Activated CD4-positive, alpha-beta T cell treated with anti-CD3 and anti-CD28 coated beads for 24 hours (primary cell): ENCODE measurements at regions not wholly inside any gene's neighbourhood (a gene's known extent, or its start where the extent isn't known, plus 50 kb on each side); places are given as distances from the start of the nearest gene placed in this dataset.

Experiments used
- DNase-seq, 2 donors: peaks; one replicate each; pipeline ENCODE4 v3.0.0-alpha.2; 2020; ENCODE audit warnings: low read depth in 2 of 2

- no peak for DNase-seq
These were observed 223.0 kb downstream of the BTG1 start for GRCh38 chr12:91922674-91923073.

GRCh38 chr12:91922139-91922538, 223.5 kb downstream of the BTG1 start:
- no peak for DNase-seq

GRCh38 chr12:91921555-91921954, 224.1 kb downstream of the BTG1 start:
- DNase-seq, result no peak

DNA sequence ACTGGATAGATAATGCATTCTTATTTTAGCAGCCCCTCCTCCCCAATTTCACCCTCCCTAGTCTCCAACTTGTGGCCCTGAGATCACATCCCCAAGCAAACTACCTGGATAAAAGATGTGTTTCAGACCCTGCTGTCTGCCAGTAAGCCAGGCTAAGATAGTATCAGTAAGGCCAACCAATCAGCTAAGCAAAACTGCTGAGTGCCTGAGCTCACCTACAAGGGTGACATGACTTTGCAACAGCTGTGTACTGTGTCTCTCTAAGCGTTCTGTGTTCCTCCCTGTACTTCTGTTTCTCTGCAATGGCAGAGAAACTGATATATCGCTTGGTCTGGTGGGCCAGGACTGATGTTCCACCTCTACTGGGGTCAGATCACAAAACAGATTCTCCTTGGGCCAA, 224.9 kb downstream of the BTG1 start:
- no peak for DNase-seq

- no peak for DNase-seq
These were observed 225.4 kb downstream of the BTG1 start for GRCh38 chr12:91920276-91920675.

DNA sequence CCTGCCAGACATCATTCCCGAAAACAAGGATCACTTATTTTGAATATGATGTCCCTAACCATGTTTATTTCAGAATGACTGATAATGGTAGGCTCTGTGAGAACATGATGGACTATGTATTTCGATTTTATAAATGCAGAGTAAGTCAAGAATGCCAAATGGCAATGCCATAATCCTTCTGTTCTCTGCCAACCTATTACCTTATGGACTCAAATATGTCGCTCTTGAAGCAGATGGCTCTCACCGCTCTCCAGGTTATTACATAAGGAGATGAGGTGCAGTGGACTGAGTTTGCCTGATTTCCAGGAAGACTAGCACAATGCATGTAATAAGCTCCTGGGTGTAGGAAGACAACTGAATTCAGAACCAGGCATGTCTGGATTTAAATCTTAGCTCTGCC, 227.2 kb downstream of the BTG1 start:
- DNase-seq, result no peak

GRCh38 chr12:91914701-91915100, 230.9 kb downstream of the BTG1 start:
- DNase-seq, result no peak

DNA sequence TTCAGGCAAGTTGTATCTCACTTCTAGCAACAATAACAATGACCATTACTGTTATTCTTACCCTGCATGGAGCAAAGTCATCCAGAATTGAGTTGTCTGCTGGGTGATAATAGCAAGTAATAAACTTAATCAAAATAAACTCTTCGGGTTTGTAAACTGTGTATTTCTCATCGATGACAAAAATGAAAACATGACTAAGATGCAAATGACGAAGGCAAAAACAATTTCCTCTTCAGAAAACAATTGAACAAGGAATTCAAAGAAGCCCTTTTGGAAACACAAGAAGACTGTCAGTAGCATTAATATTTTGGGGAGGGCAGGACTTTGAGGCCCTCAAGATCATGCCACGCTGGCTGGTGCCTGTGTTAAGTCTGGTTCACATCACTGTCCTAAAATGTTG, 232.0 kb downstream of the BTG1 start:
- no peak for DNase-seq

DNA sequence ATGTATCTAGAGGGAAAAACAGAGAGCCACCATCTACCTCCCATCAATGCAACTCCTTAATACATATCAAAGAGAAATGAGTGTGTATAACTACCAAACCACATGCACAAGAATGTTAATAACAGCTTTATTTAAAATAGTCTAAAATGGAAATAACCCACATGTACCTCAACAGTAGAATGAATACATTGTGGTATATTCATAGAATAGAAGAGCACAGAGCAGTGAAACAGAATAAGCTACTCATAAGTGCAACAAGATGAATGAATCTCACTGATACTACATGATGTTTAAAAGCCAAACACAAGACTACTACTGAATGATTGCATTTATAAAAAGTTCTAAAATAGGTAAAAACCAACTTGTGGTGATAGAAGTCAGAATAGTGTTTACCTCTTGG, 232.5 kb downstream of the BTG1 start:
- DNase-seq, result no peak

DNA sequence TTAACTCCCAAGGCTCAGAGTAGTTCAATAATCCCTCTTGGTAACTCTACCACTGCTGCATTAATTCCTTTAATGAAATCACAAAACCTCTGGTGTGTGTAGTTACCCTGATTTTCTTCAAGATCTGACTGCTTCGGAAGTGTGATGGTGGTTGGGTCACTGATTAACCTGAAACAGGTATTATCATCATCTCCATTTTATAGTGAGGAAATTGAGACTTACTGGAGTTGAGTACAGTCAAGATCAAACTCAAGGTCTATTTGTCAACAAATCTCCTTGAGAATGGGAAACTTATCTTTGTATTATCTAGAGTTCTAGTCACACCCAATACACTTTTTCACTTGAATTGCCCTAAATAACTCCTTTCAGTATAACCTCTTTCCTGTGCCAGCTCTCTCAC, 233.5 kb downstream of the BTG1 start:
- DNase-seq, result no peak

- DNase-seq, result no peak
These were observed 234.7 kb downstream of the BTG1 start for GRCh38 chr12:91910871-91911388.

DNA sequence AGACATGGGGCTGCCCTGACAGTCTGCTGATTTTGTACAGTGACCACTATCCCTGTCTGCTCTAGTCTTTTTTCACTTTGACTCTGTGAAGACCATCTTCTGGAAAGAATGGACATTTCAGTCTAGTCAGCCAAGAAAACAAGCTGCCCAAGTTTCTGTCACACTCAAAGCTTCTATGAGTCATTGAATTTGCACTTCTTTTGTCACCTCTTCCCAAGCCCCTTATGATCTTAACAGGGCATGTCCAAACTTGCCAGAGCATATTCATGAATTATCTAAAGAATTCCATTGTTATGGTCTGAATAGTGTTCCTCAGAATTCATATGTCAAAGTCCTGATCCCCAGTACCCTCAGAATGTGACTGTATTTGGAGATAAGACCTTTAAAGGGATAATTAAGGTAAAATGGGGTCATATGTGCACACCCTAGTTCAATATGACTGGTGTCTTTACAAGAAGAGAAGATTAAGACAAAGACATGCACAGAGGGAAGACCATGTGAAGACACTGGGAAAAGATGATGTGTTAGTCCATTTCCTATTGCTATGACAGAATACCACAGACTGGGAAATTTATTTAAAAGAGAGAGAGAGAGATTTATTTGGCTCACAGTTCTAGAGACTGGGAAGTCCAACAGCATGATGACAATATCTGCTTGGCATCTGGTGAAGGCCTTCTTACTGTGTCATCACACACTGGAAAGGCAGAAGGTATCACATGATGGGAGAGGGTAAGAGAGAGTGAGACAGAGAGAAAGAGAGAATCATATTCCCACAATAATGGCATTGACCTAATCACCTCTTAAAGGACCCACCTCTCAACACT, 242.6 kb downstream of the BTG1 start:
- DNase-seq, result no peak

DNA sequence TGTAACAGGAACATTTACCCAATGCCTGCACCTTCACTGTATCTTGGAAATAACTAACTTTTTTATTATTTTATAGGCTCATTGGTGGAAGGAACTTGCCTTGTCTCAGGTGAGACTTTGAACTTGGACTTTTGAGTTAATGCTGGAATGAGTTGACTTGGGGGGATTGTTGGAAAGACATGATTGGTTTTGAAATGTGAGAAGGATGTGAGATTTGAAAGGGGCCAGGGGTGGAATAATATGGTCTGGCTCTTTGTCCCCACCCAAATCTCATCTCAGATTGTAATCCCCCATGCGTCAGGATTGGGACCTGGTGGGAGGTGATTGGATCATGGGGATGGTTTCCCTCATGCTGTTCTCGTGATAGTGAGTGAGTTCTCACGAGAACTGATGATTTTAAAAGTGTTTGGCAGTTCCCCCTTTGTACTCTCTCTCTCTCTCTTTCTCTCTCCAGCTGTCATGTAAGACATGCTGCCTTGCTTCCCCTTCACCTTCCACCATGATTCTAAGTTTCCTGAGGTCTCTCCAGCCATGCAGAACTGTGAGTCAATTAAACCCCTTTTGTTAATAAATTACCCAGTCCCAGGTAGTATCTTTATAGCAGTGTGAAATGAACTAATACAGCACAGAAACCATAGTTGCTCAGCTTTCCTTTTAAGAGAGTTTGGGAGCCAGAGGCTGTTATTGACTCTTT, 244.1 kb downstream of the BTG1 start:
- DNase-seq, result no peak

GRCh38 chr12:91900971-91901370, 244.7 kb downstream of the BTG1 start:
- no peak for DNase-seq

DNA sequence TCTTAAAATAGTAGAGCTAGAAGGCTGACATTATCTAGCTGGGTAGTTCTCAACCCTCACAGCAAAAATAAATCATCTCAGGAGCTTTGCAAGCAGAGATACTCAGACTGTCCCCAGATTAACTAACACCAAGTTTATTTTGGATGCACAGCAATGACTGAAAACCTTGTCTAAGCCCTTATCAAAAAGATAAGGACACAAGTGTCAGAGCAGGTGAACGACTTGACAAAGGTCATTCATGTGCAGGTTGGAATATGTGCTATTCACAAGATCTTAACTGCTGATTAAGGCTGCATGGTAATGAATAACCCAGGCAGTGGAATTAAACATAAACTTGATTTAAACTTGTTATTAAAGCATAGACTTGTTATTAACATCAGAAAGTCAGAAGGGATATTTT, 246.6 kb downstream of the BTG1 start:
- no peak for DNase-seq

DNA sequence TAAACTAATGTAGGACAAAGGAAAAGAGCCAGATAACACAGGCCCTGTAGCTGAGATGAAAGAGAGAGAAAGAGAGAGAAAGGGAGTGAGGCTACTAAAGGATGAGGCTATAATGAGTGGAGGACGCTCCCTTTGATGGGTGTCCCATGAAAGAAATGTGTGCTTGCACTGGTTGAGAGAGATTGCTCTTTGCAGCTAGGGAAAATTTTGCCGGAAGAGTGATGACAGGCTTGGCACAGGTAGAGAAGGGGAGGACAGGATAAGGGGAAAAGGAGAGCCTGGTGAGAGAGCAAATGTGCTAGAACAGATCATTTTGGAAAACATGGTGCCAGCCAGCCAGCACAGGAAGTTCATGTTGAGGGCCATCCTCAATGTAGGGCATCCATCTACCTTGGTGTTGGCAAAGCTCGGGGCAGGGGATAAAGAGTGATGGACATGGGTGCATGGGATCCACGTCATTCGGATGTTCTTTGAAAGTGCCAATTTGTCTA, 248.6 kb downstream of the BTG1 start:
- DNase-seq, result no peak

GRCh38 chr12:91896286-91897024, 249.2 kb downstream of the BTG1 start:
- no peak for DNase-seq

DNA sequence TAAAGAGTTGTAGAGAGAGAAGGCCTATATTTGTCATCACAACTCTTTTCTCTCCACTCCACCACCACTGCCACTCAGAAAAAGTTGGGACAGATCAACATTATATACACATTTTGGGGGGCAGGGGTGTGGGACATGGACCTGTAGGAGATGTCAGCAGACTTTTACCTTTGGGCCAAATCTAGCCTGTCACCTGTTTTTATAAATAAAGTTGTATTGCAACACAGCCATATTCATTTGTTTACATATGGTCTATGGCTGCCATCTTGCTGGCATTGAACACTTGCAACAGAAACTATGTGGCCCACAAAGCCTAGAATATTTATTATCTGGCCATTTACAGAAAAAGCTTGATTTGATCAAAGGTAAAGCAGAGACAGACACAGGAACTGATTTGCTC, 250.7 kb downstream of the BTG1 start:
- no peak for DNase-seq

DNA sequence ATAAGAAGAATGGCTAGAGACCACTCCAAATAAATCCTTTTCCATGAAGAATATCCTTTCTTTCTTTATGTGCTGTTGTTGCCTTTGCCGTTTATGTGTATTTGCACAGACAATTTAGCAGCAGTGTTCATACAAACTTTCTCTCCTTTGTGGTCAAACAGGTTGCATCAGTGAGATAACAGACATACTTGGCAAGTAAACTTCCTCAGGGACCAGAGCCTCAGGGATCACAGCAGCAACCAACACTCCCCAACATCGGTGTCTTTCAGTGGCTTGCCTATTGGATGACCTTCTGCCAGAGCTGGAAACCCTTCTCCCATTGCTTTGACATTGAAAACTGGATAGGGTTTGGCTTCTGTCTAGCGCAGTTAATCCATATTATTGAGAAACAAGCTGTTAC, 252.2 kb downstream of the BTG1 start:
- no peak for DNase-seq

DNA sequence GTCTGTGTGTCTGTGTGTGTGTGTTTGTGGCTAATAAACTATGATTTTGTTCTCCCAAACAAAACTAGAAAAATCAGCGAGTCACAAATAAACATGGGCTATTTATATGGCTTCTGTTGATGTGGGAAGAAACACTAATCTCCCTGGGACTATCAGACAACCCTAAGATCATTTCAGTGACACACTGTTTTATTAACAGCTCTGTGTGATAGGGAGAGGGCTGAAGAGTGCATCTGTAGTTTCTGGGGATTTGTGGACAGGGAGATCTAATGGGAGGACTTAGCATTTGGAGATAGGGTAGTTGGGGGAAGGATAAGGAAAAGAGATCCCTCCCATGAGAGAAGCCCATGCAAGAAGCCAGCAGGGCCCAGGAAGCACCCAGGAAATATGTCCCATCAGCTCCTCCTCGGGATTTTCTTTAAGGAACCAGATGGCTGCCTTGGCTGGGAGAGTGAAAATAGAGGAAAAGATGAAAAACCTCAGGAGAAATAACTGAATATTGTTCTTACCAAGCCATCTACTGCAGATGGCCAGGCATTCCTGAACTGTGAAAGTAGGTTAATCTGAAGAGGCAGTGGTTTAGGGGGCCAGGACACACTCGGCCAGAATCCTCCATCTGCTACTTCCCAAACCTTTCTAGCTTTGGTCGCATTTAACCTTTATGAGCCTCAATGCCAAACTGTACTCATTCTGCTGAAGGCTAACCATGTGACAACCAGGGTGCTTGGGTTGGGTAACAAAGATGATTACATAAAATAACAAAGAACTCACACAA, 253.4 kb downstream of the BTG1 start:
- DNase-seq, result no peak

DNA sequence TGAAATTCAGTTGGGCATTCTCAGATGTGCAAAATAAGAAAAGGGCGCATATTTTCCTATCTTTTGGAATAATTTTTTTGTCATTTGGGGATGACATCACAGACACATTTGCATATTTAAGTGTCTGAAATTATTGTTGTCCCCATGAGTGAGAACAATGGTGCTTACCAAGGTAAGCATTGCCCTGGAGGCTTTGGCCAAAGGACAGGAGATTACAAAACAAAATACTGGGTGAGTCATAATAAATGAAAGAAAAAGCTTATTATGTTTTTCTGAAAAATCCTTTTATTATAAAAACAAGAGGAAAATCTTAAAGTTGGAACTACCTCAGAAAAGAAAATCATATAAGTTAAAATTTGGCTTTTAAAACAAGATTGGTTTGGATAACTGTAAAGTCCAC, 254.9 kb downstream of the BTG1 start:
- no peak for DNase-seq

GRCh38 chr12:91889910-91890309, 255.7 kb downstream of the BTG1 start:
- DNase-seq, result no peak
